Fibroblast of skin of left biceps (primary cell): ENCODE measurements at regions not wholly inside any gene's neighbourhood (a gene's known extent, or its start where the extent isn't known, plus 50 kb on each side); places are given as distances from the start of the nearest gene placed in this dataset.
"Not testable (repeated sequence)": the region's sequence is repeated elsewhere in the genome, so short reads cannot be mapped to it uniquely, and the experiment has no call there.

Source experiments
- DNase-seq, 2 experiments: peaks; one replicate each; pipeline ENCODE4 v3.0.0-alpha.2; 2013; ENCODE audit warnings: low read depth in 2 of 2

GRCh38 chr3:75126556-75126955 is 512.1 kb upstream of the CNTN3 start:
- no peak for DNase-seq

- no peak for DNase-seq
Measured at GRCh38 chr3:75129101-75129500, 514.6 kb upstream of the CNTN3 start.

- no peak for DNase-seq
Measured at GRCh38 chr3:75136100-75136897, 521.8 kb upstream of the CNTN3 start.

GRCh38 chr3:75138345-75138744 is 523.9 kb upstream of the CNTN3 start:
- DNase-seq, result no peak

DNA sequence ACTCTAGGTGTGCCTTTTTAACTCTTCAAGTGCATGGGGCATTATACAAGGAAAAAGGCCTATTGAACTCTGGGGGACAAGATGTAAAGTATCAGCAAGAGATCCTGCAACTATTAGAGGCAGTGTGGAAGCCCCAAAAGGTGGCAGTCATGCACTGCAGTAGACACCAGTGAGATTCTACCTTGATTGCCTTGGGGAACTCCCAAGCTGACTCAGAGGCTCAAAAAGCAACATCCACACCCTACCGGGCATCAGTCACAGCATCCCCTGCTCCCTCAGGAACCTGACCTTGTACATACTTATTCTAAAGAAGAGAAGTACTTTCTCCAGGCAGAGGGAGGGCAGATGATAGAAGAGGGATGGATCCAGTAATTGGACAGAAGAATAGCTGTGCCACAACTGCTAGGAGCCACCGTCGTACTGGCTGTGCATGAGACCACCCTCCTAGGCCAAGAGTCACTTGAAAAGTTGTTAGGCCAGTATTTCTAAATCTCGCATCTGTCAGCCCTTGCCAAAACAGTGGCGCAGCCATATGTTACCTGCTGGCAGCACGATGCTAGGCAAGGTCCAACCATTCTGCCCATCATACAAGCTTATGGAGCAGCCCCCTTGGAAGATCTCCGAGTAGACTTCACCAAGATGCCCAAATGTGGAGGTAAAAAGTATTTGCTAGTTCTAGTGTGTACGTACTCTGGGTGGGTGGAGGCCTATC is 523.1 kb upstream of the FRG2C start:
- DNase-seq, result no peak

GRCh38 chr3:75144406-75144805 is 519.7 kb upstream of the FRG2C start:
- no peak for DNase-seq

DNA sequence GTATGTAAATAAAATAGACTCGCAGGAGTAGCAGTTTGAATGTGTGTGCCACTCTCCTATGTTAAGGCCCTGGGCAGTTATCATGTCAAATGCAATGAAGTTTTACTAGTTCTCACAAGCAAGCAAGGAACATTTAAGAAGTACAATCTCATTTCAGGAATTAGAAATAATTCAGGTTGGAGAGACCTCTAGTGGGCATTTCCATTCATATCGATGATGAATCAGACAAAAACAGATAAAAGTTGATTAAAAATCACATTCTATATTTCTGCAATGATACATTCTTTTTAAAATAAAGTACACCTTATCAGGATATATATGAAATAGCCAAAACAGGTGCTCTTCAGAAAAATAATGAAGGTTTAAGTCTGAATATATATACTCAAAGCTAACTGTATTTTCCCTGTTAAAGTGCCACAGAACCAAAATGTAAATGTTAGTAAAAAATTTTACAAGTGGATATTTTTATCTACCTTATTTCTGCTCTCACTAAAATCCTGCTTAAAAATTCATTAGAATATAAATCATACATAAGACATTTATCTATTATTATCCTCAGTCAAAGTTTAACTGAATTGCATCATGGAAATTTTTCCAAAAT is 492.4 kb upstream of the FRG2C start:
- DNase-seq, result no peak

- DNase-seq, result no peak
Measured at GRCh38 chr3:75176937-75177336, 487.2 kb upstream of the FRG2C start.

- no peak for DNase-seq
Measured at GRCh38 chr3:75180235-75180944, 483.7 kb upstream of the FRG2C start.

GRCh38 chr3:75180945-75181298 is 483.2 kb upstream of the FRG2C start:
- no peak for DNase-seq

DNA sequence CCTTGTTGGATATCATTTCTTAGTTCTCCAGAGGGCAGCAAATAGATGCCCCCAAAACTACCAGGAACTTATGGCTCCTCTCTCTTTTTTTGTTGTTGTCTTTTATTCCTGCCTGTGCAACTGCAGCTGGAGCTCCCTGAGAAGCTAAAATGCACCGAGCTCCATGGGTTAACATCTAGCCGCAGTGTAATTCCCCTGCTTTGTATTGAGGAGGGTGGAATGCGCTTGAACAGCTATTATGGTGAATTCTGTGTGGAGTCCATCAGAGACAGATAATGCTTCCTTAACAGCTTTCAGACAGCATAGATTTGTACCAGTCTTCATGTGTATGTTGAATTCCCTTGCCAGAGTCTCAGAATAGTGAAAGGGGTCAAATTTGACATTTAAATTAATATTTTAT is 475.2 kb upstream of the FRG2C start:
- DNase-seq, result no peak

GRCh38 chr3:75192146-75192616 is 471.9 kb upstream of the FRG2C start:
- DNase-seq, result peak; percentile 8 to 15

DNA sequence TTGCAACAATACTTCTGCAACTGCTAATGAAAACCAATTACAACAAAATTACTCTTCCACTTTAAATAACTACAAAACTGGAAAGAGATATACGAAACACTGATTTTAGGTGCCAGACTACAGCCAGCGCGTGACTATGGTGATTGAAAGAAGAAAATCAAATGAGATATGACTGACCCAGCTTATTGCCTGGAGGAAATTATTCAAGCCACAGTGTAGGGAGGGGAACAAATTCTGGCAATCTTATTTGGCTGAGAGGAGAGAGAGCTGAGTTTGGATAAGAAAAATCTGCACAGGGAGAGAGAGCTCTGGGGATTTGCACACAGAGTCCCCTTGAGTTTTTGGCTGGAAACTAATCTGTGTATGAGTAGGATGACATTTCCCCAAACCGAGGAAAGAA is 470.3 kb upstream of the FRG2C start:
- no peak for DNase-seq

- not testable (repeated sequence) for DNase-seq
Measured at GRCh38 chr3:75214332-75214731, 449.8 kb upstream of the FRG2C start.

DNA sequence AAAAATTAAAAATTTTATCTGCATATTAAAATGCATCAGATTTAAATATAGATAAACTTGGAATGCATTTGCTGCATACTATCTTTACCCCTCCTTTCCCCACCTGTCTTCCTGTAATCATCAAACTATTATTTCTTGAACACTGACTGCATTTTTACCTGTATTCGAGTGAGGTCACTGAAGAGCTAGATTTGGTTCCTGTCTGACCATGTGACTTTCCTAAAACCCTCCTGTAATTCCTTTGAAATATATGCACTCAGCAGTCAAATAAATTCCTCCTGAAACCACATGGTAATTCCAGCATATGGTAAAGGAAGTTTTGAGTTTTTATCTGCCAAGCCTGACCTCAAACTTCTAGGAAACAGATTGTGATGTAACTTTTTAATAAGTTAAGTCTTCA is 445.6 kb upstream of the FRG2C start:
- no peak for DNase-seq

GRCh38 chr3:75220932-75221331 is 443.2 kb upstream of the FRG2C start:
- DNase-seq, result no peak

DNA sequence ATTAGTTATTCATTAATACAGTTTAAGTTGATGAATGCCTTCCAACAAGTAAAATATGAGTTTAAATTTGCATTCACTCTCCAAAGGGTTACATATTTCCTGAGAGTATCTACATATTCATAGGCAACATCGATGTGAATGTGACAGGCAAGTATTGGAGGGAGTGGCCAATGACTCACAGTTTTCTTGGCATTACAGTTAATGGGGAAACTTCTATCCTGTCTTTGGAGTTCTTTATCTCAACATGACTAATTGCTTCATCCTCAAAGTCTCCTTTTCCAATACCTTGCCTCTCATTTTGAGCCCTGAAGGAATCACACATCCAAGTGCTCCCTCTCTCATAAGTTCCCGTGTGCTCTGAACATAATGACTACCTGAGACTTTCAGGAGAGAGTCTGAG is 439.7 kb upstream of the FRG2C start:
- no peak for DNase-seq

GRCh38 chr3:75232216-75232615 is 431.9 kb upstream of the FRG2C start:
- DNase-seq, result no peak

DNA sequence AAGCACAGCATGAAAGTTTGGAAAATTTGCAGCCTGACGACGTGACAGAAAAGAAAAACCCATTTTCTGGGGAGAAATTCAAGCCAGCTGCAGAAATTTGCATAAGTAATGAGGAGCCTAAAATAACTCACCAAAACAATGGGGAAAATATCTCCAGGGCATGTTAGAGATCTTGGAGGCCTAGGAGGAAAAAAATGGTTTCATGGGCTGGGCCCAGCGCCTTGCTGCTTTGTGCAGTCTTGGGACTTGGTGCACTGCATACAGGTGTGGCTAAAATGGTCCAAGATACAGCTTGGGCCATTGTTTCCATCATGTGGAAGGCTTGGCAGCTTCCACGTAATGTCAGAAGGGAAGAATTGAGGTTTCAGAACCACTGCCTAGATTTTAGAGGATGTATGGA is 428.5 kb upstream of the FRG2C start:
- no peak for DNase-seq

GRCh38 chr3:75237053-75237452 is 427.1 kb upstream of the FRG2C start:
- DNase-seq, result no peak

GRCh38 chr3:75237477-75237876 is 426.7 kb upstream of the FRG2C start:
- DNase-seq, result no peak

DNA sequence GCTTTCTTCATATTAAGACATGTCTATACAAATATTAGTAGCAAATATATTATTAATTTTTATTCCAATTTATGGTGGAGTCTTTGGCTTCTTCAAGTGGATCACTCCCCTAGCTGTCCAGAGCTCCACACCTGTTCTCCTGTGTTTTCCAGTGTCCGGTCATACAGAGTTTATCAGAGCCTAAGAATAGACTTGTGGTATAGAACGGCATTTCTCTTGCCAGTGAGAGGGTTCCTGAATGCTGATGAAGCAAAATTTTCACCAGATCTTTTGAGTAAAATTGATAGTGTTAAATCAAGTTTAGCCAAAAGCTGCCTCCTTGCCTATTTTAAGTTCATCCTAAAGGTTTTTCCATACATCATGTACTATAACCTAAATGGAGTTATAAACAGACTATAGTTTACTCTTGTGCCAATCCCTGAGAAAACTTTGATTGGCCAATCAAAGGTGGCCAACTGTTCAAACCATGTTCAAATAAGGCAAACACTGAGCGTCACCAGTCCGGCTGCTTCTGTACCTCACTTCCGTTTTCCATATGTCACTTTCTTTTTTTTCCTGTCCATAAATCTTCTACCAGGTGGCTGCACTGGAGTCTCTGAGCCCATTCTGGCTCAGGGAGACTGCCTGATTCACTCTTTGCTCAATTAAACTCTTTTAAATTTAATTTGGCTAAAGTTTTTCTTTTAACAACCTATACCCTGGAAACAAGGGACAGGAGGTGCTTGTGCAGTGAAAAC is 422.7 kb upstream of the FRG2C start:
- not testable (repeated sequence) for DNase-seq
